IgD-negative memory B cell (primary cell): ENCODE measurements at regions not wholly inside any gene's neighbourhood (a gene's known extent, or its start where the extent isn't known, plus 50 kb on each side); places are given as distances from the start of the nearest gene placed in this dataset.
A peak's percentile ranks its signal among the peaks of the same experiment; 100 is the strongest.

ENCODE experiments used
- H3K27ac Mint-ChIP-seq, 3 donors: one replicate each; pipeline ENCODE4 v1.8.0; 2020 to 2022; ENCODE audit warnings: mild to moderate bottlenecking in 3 of 3, mixed read lengths in 3 of 3, moderate library complexity in 1 of 3
- H3K27me3 Mint-ChIP-seq: one replicate; pipeline ENCODE4 v1.8.0; 2021; ENCODE audit warnings: mixed read lengths
- H3K36me3 Mint-ChIP-seq: one replicate; pipeline ENCODE4 v1.8.0; 2020; ENCODE audit warnings: mild to moderate bottlenecking, mixed read lengths
- H3K4me1 Mint-ChIP-seq, 3 donors: one replicate each; pipeline ENCODE4 v1.8.0; 2020 to 2022; ENCODE audit warnings: mixed read lengths in 3 of 3, mild to moderate bottlenecking in 1 of 3
- H3K4me3 Mint-ChIP-seq, 4 donors: one replicate each; pipeline ENCODE4 v1.8.0; 2020 to 2022; ENCODE audit warnings: mild to moderate bottlenecking in 4 of 4, mixed read lengths in 4 of 4, moderate library complexity in 3 of 4
- H3K9me3 Mint-ChIP-seq, 3 donors: one replicate each; pipeline ENCODE4 v1.8.0; 2020 to 2021; ENCODE audit warnings: mixed read lengths in 3 of 3, mild to moderate bottlenecking in 1 of 3

DNA sequence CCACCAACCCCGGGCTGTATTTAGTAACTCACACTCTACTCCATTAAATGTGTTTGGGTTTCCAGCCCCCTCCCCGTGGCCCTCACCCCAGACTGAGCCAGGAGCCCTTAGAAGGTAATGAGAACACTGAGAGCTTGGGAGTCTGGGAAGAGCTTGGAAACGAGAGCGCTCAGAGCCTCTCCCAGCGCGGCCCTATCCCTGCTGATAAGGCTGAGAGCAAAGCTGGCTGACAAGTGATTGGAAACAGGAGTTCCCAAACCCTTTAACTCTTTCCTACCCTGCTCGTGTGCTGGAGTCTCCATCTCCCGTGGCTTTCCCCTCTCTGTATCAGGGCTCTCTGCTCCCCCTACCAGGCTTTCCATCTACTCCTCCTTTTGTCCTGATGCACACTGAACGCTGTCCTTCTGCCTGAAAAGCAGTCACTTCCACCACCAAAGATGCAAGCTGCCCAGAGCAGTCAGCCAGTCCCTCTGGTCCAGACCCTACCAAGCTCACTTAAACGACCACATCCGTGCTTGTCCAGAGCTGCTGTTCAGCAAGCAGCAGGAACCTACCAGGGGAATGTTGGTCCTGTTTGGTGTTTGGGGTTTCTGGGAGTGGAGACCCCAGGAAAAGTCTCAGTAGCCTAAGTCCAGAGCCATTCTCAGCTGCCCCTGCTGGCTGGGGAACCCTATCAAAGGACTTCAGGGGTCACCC lies 100.0 kb upstream of the PKDCC start:
- H3K27me3 Mint-ChIP-seq, result peaks cover 14% of the 10 kb centered on the region
- peaks cover 0 to 2% (median 0%) of the 10 kb centered on the region in 3 donors for H3K9me3 Mint-ChIP-seq
- peak overlapping the region in 1 of 3 donors; percentile 11 for H3K27ac Mint-ChIP-seq
- peaks cover 1% of the 10 kb centered on the region for H3K36me3 Mint-ChIP-seq
- H3K4me1 Mint-ChIP-seq, result peaks cover 0 to 2% (median 0%) of the 10 kb centered on the region in 3 donors
- H3K4me3 Mint-ChIP-seq, result no peak overlapping the region

DNA sequence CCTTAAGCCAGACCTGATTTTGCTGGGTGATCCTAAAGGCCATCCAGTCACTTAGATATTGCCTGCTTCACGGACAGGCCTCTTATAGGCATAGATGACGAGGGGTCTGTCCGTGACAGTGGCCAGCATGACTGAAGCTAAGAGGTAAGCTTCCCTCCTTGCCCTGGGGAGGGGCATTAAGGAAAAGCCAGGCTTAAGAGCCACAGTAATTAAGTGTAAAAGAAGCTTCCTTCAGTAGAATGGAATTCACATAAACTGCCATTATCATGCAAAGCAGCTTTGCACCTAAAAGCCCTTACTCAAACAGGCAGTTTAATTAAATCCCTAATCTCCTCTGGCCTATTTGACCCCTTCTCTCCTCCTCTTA lies 99.4 kb upstream of the PKDCC start:
- no peak overlapping the region for H3K4me3 Mint-ChIP-seq
- no peak overlapping the region for H3K27ac Mint-ChIP-seq
- peaks cover 13% of the 10 kb centered on the region for H3K27me3 Mint-ChIP-seq
- H3K4me1 Mint-ChIP-seq, result peaks cover 0 to 4% (median 2%) of the 10 kb centered on the region in 3 donors
- H3K36me3 Mint-ChIP-seq, result peaks cover 1% of the 10 kb centered on the region
- peaks cover 0 to 2% (median 0%) of the 10 kb centered on the region in 3 donors for H3K9me3 Mint-ChIP-seq

DNA sequence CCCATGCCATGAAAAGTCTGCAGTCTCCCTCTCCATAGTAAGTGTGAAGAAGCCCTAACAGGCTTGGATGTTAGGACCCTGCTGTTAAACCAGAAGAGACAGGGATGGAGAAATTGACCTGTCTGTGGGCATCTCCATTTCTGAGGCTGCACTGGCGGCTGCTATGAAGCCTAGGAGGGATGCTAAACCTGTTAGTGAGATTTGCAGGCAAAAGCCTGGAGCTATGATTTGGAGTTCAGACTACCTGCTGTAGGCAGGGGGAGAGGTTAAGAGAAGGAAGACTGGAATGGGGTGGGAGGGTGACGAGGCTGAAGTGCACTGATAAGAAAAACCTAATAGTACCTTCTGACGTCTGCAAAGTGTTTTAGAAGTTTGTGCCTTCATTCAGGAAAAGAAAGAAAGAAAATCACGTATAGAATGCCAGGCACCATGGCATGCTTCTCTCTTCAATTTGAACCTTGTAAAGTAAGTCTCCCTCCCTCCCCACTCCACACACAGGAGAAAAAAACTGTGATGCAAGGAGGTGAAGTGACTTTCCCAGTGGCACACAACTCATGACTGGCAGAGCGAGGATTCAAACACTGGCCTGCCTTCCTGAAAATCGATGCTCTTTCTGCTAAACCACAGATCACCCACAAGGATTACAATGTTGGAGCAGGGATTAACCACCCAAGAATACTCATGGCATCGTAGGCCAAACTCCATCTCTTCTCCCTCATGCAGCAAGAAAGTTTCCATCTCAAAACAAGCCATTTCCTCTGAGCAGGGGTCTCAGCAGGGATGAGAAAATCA lies 98.5 kb upstream of the PKDCC start:
- Mint-ChIP-seq H3K4me3 (no peak overlapping the region), H3K27ac (no peak overlapping the region), H3K36me3 (peaks cover 1% of the 10 kb centered on the region), H3K9me3 (peaks cover 0 to 2% (median 0%) of the 10 kb centered on the region in 3 donors), H3K27me3 (peaks cover 11% of the 10 kb centered on the region), H3K4me1 (peaks cover 0 to 12% (median 8%) of the 10 kb centered on the region in 3 donors)

DNA sequence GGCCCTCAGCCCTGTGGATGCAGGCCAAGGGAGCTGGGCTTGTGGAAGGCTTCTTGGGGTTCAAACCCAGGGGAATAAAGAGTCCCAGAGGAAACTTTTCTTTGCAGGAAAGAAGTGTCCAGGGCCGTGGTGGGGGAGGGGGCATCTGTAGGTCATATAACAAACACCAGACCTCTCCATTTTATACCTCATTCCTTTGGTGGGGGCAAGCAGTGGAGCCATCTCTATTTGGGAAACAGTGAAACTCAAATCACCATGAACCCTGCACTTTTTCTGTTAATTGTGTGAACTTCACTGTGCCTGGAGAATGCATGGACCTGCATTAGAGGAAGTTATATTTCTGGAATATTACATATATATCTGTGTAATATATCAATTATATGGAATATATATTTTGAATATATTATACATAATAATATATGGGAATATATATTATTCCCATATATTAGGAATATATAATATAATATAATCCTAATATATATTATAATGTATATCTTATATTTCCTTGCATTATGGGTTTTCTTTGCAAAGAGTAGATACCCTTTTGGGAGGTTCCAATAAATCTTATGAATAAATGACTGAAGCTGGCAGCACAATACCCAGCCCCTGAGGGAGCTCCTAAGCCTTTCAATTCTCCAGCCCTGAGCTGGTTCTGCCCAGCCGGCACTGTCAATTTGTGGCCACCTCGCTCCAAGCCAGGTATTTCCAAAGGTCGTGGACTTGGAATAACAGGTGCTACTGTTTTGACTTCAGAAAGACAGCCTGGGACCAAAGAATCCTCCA lies 97.7 kb upstream of the PKDCC start:
- Mint-ChIP-seq H3K9me3 (peaks cover 0 to 2% (median 0%) of the 10 kb centered on the region in 3 donors), H3K4me1 (peaks cover 0 to 17% (median 8%) of the 10 kb centered on the region in 3 donors), H3K27me3 (peaks cover 9% of the 10 kb centered on the region), H3K27ac (no peak overlapping the region), H3K36me3 (peaks cover 1% of the 10 kb centered on the region), H3K4me3 (no peak overlapping the region)

DNA sequence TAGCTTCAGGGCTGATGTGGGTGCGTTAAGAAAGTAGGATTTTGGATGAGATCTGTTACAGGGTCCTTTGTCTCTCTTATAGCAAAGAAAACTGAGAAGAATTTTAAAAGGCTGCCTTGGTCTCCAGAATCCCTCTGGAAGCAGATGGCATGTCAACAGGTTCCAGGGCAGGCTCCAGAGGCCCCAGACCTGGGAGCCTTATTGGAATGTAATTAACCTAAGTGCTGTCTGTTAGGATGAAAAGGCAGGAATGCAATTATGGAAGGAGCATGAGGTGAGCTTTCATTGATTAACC lies 97.2 kb upstream of the PKDCC start:
- H3K9me3 Mint-ChIP-seq, result peaks cover 0 to under 1% (median 0%) of the 10 kb centered on the region in 3 donors
- peaks cover 4 to 22% (median 12%) of the 10 kb centered on the region in 3 donors for H3K4me1 Mint-ChIP-seq
- H3K4me3 Mint-ChIP-seq, result no peak overlapping the region
- no peak overlapping the region for H3K27ac Mint-ChIP-seq
- peaks cover 6% of the 10 kb centered on the region for H3K27me3 Mint-ChIP-seq
- H3K36me3 Mint-ChIP-seq, result peaks cover 1% of the 10 kb centered on the region

DNA sequence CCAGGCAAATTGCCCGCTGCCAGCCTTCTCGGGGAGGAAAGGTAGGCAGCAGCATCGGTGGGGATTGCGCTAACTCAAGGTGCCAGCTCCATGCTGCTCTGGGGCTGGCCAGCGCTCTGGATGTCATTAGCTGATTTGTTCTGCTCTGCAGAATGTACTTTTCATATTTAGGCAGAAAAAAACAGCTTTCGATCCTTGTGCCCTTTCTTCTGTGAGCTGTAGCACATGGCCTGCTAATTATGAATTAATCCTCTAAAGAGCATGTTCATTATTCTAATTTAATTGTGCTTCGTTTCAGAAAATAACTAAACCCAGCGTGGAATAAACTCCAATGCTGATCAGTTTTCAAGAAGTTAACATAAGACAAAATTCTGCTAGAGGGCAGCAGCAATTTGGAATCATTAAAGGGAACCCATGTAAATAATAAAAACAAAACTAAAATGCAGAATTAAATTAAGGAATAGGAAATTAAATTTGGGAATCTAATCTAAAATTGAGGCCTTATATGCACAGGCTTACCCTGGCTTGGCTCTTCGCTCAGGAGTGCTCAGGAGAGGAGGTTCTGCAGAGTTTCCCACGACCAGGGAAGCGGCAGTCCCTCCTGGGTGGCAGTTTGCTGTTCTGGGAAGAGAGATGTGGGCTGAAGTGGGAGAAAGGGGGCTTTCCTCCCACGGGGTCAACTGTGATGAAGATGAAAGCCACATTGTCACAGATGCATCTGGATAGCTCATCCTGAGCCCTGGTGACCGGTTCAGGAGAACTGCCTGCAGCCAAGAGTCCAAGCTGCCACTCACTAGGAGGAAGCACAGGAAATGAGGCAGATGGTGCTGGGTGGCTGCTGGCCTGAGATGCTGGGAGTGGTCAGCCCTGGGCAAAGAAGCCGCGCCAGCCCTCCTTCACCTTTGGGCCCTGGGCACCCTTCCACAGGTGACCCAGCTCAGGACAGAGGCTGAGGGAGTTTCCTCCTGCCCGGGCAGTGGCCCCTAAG lies 93.2 kb upstream of the PKDCC start:
- peaks cover 6 to 23% (median 13%) of the 10 kb centered on the region in 3 donors for H3K4me1 Mint-ChIP-seq
- H3K27me3 Mint-ChIP-seq, result no peaks in the 10 kb centered on the region
- no peak overlapping the region for H3K27ac Mint-ChIP-seq
- H3K4me3 Mint-ChIP-seq, result peak overlapping the region in 2 of 4 donors; percentile 61 to 64
- no peaks in the 10 kb centered on the region for H3K36me3 Mint-ChIP-seq
- peaks cover 0 to 3% (median 2%) of the 10 kb centered on the region in 3 donors for H3K9me3 Mint-ChIP-seq

DNA sequence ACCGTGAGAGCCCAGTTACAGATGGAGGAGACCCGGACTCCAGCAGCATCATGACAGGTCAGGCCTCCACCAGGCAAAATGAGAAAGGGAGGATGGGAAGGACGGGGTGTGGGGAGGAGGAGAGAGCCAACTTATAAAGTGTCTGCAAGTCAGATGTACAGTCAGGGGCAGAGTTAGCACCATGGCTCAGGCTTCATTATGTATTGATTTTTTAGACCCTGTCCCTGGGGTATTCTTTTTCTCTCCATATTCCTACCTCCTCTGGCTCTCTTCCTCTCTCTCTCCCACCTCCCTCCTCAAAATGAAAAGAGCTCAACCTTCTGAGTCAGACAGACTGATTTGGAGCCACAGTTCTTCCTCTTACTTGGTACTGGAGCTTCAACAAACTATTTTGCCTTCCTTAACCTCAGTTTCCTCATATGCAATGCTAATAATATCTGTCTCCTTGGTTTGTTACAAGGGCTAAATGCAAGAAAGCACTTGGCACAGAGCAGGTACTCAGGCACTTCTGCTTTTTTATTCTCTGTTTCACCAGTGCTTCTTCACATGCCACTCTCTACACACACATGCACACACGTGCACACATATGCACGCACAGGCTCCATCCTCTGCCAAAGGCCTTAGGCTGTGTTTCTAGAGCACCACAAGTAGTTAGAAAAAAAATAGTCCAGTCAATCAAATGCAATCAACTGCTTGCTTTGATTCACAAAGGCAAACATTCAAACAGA lies 92.3 kb upstream of the PKDCC start:
- Mint-ChIP-seq H3K4me3 (peak overlapping the region in 1 of 4 donors; percentile 73), H3K9me3 (peaks cover 0 to 3% (median 2%) of the 10 kb centered on the region in 3 donors), H3K27me3 (no peaks in the 10 kb centered on the region), H3K4me1 (peaks cover 6 to 23% (median 13%) of the 10 kb centered on the region in 3 donors), H3K36me3 (no peaks in the 10 kb centered on the region), H3K27ac (peak overlapping the region in 1 of 3 donors; percentile 34)

DNA sequence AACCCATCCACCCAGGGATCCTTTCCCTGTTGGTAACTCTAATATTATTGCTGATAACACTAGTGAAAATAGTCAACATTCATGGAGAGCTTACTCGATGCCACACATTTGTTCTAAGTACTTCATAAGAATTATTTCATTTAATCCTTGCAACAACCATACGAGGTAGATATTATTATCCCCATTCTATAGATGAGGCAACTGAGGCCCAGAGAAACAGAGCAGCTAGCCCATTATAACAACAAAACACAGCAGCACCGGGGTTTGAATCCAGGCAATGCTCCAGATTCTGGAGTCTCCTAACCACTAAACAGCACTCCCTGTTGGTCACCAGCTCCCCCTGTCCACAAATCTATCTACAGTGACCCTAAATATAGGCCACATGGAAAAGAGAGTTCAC lies 90.4 kb upstream of the PKDCC start:
- H3K27me3 Mint-ChIP-seq, result no peaks in the 10 kb centered on the region
- H3K4me1 Mint-ChIP-seq, result peaks cover 6 to 23% (median 13%) of the 10 kb centered on the region in 3 donors
- H3K27ac Mint-ChIP-seq, result no peak overlapping the region
- no peak overlapping the region for H3K4me3 Mint-ChIP-seq
- H3K36me3 Mint-ChIP-seq, result no peaks in the 10 kb centered on the region
- H3K9me3 Mint-ChIP-seq, result peaks cover 0 to 3% (median 2%) of the 10 kb centered on the region in 3 donors

DNA sequence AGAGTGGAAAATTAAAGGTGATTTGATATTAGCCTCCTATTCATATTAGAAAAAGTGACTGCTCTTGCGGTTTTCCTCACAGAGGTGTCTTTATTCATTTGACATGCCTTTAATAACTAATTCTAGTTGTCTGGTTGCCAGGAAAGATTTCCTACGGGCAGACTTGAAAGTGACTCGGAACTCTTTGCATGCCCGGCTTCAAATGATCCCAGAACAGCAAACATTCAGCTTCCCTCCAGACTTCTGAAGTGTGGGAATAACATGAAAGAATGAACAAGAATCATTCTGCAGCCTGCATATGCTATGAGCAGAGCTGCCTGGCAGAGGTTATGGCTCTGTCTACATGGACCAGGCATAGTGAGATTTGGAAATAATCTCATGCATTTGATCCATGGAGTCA lies 89.6 kb upstream of the PKDCC start:
- Mint-ChIP-seq H3K9me3 (peaks cover 0 to 3% (median 2%) of the 10 kb centered on the region in 3 donors), H3K4me3 (no peak overlapping the region), H3K36me3 (no peaks in the 10 kb centered on the region), H3K27me3 (no peaks in the 10 kb centered on the region), H3K4me1 (peaks cover 6 to 20% (median 12%) of the 10 kb centered on the region in 3 donors), H3K27ac (no peak overlapping the region)

DNA sequence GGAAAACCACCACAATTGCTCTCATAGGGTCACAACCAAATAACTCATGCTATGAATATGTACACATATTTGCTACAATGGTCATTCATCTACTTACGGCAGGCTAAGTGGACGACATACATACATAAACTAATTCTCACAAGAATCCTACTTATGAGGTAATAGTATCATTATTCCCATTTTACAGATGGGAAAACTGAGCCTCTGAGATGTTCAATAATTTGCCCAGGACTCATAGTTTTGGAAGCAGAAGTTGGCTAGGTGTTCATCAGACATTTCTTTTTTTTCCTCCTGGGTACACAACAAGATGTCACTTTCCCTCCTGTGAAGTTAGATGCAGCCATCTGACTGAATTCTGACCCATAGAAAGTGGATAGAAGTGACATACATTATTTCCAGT lies 89.0 kb upstream of the PKDCC start:
- no peak overlapping the region for H3K4me3 Mint-ChIP-seq
- no peaks in the 10 kb centered on the region for H3K36me3 Mint-ChIP-seq
- H3K9me3 Mint-ChIP-seq, result peaks cover 0 to 3% (median 2%) of the 10 kb centered on the region in 3 donors
- H3K27me3 Mint-ChIP-seq, result no peaks in the 10 kb centered on the region
- no peak overlapping the region for H3K27ac Mint-ChIP-seq
- peaks cover 6 to 15% (median 7%) of the 10 kb centered on the region in 3 donors for H3K4me1 Mint-ChIP-seq

DNA sequence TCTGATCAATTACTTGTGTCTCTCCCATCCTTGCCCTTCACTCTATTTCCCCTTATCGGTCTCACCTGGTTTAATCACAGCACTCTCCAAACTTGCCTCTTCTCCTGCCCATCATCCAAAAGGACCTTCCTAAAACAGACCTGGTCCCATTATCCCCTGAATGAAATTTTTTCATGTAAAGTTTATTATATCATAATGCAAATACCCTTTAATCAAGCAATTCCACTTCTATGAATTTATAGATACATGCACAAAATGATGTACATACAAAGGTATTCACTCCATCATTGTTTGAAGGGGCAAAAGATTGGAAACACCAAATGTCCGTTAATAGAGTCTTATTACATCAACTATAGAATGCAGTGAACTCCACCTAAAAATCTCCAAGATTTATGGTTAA lies 88.1 kb upstream of the PKDCC start:
- no peaks in the 10 kb centered on the region for H3K36me3 Mint-ChIP-seq
- H3K9me3 Mint-ChIP-seq, result peaks cover 0 to 3% (median 2%) of the 10 kb centered on the region in 3 donors
- no peak overlapping the region for H3K4me3 Mint-ChIP-seq
- H3K27ac Mint-ChIP-seq, result no peak overlapping the region
- peaks cover 5 to 10% (median 6%) of the 10 kb centered on the region in 3 donors for H3K4me1 Mint-ChIP-seq
- H3K27me3 Mint-ChIP-seq, result no peaks in the 10 kb centered on the region

DNA sequence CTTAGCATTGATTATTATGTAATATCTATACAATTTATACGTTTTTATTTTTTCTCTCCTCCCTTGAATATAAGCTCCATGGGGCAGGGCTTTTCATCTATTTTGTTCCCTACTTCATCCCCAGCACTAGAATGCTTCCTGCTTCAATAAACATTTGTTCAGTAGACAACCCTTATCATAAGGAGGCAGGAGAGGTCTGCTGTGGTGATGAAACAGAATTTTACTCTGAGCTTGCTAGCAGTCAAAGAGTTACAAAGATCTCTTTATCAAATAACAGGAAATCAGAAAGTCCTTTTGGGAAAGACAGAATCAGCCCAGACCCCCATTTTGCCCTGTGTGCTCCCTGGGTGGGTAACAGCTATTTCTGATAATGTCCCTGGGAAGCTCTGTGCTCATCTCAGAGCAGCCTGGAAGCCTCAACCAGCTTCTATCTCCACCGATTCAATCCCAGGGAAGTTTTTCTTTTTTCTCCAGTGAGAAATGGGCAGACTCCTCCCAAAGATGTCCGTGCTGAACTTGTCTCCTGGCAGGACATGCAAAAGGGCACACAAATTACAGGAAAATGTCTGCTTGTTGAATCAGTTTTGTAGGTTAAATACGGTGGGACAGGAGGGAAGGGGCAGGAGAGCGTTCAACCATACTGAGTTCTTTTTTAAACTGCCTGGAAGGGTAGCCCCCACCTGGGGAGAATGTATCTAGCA lies 84.7 kb upstream of the PKDCC start:
- Mint-ChIP-seq H3K4me1 (no peaks in the 10 kb centered on the region), H3K4me3 (no peak overlapping the region), H3K9me3 (no peaks in the 10 kb centered on the region), H3K27me3 (no peaks in the 10 kb centered on the region), H3K27ac (no peak overlapping the region), H3K36me3 (no peaks in the 10 kb centered on the region)
